ENCODE measurements at regions not wholly inside any gene's neighbourhood (a gene's known extent, or its start where the extent isn't known, plus 50 kb on each side); places are given as distances from the start of the nearest gene placed in this dataset.

DNA sequence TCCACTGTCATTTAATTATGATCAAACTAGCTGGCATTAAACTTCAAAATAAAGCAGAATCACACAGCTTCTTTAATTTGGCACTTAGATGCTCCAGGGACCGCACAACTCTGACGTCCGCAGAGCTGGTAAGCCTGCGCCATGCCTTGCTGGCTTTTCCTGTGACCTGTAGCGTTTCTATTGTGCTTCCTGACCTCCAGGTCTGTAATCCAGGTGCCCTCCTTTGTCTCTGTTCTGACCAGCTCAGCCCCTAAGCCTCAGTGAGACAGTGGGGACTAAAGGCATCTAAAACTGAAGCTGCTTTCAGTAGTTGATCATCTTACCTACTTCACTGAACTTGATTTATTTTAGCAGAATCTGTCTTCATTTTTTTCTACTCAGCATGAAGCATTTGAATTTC is 249.7 kb upstream of the RGPD4 start:
- no peak for DNase-seq (ENCODE audit: low read depth)
- TF ChIP-seq, protein P1, sequence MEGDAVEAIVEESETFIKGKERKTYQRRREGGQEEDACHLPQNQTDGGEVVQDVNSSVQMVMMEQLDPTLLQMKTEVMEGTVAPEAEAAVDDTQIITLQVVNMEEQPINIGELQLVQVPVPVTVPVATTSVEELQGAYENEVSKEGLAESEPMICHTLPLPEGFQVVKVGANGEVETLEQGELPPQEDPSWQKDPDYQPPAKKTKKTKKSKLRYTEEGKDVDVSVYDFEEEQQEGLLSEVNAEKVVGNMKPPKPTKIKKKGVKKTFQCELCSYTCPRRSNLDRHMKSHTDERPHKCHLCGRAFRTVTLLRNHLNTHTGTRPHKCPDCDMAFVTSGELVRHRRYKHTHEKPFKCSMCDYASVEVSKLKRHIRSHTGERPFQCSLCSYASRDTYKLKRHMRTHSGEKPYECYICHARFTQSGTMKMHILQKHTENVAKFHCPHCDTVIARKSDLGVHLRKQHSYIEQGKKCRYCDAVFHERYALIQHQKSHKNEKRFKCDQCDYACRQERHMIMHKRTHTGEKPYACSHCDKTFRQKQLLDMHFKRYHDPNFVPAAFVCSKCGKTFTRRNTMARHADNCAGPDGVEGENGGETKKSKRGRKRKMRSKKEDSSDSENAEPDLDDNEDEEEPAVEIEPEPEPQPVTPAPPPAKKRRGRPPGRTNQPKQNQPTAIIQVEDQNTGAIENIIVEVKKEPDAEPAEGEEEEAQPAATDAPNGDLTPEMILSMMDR (conservative IDR thresholded peaks at IDR 0.05; ENCODE audit: control insufficient read depth, insufficient read depth, low read depth, low read length) = no peak
- H3K4me3 ChIP-seq (ENCODE audit: control insufficient read depth, low read depth, low read length) = no peak overlapping the region

DNA sequence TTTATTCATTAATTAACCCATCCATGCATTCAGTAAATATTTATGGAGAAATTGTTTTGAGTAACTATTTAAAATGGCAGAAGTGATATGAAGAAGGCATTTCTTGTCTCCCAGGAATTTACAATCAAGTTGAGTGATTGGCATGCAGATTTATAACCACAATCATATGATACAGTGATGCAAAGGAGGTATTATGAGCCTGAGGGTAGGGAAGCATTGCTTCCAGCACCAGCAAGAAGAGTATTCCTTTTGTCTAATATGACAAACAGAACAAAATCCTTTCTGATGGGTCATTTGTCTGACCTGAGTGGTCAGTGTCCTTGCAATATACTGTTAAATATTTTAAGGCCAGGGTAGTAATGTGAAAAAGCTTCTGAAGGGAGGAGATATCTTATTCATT is 244.2 kb upstream of the RGPD4 start:
- TF ChIP-seq, protein P1 (conservative IDR thresholded peaks at IDR 0.05; ENCODE audit: control insufficient read depth, insufficient read depth, low read depth, low read length) = no peak
- DNase-seq (ENCODE audit: low read depth) = no peak
- H3K4me3 ChIP-seq (ENCODE audit: control insufficient read depth, low read depth, low read length) = no peak overlapping the region

DNA sequence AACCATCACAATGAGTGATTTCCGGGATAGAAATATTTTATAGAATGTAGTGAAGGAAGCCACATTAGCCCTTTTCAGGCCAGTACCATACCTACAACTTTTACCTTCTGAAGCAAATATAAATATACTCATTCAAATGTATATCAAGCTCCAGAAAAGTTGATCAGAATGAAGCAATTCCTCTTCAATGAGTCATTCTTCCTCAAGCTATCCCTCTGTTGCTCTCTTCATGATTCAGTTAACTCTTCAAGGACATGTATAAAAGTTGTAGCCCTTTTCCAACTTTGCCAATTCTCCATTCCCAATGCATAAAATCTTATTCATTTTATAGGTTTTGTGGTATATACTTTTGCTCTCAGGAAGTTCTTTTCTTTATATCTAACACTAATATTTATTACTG is 242.1 kb upstream of the RGPD4 start:
- peak; percentile 58 for DNase-seq (ENCODE audit: low read depth)
- H3K4me3 ChIP-seq (ENCODE audit: control insufficient read depth, low read depth, low read length) = no peak overlapping the region
- TF ChIP-seq, protein P1 (conservative IDR thresholded peaks at IDR 0.05; ENCODE audit: control insufficient read depth, insufficient read depth, low read depth, low read length) = no peak

DNA sequence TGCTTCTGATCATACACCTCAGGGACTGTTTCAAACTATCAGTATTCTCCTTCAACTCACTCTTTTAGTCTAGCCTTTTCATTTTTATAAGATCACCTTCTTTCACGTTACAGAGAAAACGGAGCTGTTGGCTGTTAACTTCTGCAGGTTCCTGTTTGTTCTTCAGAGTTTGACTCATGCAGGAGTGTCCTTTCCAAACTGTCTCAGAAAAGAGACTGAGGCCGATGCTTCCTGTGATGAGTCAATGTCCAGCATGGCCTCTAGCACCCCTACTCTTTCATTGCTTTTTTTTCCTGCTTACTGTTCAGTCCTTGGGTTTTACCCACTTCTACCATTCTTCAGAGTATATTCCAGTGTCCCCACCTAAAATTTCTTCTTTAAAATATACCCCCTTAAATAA is 240.8 kb upstream of the RGPD4 start:
- no peak overlapping the region for H3K4me3 ChIP-seq (ENCODE audit: control insufficient read depth, low read depth, low read length)
- TF ChIP-seq, protein P1 (conservative IDR thresholded peaks at IDR 0.05; ENCODE audit: control insufficient read depth, insufficient read depth, low read depth, low read length) = no peak
- DNase-seq (ENCODE audit: low read depth) = peak; percentile 67

DNA sequence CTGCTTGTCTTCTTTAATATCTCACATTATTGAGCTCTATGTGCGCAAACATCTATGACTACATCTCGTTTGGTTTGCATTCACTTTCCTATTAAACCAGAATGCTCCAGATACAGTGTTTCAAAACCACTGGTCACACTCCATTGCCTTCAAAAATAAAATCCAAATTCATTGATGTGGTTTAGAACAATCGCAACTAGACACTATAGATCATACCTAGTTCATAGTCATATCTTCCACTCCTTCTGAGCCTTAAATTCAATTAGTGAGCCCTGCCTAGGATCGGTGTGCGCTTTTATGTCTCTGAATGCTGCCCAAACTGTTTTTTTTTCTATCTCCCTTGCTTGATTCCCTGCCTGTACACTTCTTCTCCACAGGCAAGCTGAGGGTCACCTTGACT is 238.5 kb upstream of the RGPD4 start:
- TF ChIP-seq, protein P1 (conservative IDR thresholded peaks at IDR 0.05; ENCODE audit: control insufficient read depth, insufficient read depth, low read depth, low read length) = no peak
- no peak overlapping the region for H3K4me3 ChIP-seq (ENCODE audit: control insufficient read depth, low read depth, low read length)
- DNase-seq (ENCODE audit: low read depth) = no peak

GRCh38 chr2:107589079-107589491 is 237.6 kb upstream of the RGPD4 start:
- DNase-seq (ENCODE audit: low read depth) = peak; percentile 50
- TF ChIP-seq, protein P1 (conservative IDR thresholded peaks at IDR 0.05; ENCODE audit: control insufficient read depth, insufficient read depth, low read depth, low read length) = no peak

More at GRCh38 chr2:107589079-107589491, 237.6 kb upstream of the RGPD4 start:
- H3K4me3 ChIP-seq (ENCODE audit: control insufficient read depth, low read depth, low read length) = no peak overlapping the region

Measured in fibroblast of mammary gland (primary cell).